PC-3 (cell line): ENCODE measurements at regions not wholly inside any gene's neighbourhood (a gene's known extent, or its start where the extent isn't known, plus 50 kb on each side); places are given as distances from the start of the nearest gene placed in this dataset.

Experiments
- EZH2 ChIP-seq: fragments of 300-600 bp; sonication (generic); IDR thresholded peaks from one replicate; pipeline ENCODE4 v1.6.1; 2017; ENCODE audit warnings: antibody characterized with exemption, mild to moderate bottlenecking, low read length; ENCODE audit not compliant: unreplicated experiment
- EZH2phosphoT487 ChIP-seq: fragments of 300-600 bp; sonication (generic); IDR thresholded peaks from 2 replicates; pipeline ENCODE4 v1.6.1; 2018; ENCODE audit warnings: mild to moderate bottlenecking, antibody characterized with exemption, low read length, borderline replicate concordance
- TF ChIP-seq, protein P1 (sequence below): fragments of 300-600 bp; sonication (generic); conservative IDR thresholded peaks from 2 replicates; pipeline ENCODE4 v1.5.1; 2017; ENCODE audit warnings: antibody characterized with exemption, low read depth, mild to moderate bottlenecking, low read length

- TF ChIP-seq EZH2phosphoT487 (no peak), EZH2 (no peak)
- TF ChIP-seq, protein P1, sequence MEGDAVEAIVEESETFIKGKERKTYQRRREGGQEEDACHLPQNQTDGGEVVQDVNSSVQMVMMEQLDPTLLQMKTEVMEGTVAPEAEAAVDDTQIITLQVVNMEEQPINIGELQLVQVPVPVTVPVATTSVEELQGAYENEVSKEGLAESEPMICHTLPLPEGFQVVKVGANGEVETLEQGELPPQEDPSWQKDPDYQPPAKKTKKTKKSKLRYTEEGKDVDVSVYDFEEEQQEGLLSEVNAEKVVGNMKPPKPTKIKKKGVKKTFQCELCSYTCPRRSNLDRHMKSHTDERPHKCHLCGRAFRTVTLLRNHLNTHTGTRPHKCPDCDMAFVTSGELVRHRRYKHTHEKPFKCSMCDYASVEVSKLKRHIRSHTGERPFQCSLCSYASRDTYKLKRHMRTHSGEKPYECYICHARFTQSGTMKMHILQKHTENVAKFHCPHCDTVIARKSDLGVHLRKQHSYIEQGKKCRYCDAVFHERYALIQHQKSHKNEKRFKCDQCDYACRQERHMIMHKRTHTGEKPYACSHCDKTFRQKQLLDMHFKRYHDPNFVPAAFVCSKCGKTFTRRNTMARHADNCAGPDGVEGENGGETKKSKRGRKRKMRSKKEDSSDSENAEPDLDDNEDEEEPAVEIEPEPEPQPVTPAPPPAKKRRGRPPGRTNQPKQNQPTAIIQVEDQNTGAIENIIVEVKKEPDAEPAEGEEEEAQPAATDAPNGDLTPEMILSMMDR = no peak
Observed at GRCh38 chr7:51459809-51460208, 143.2 kb upstream of the COBL start.
